HG03139 (cell line): ENCODE measurements at regions not wholly inside any gene's neighbourhood (a gene's known extent, or its start where the extent isn't known, plus 50 kb on each side); places are given as distances from the start of the nearest gene placed in this dataset.

Experiments used
- ATAC-seq: cut with Tn5 transposase; IDR thresholded peaks from one replicate; pipeline ENCODE4 v1.9.1; 2021; ENCODE audit not compliant: unreplicated experiment

GRCh38 chr12:45622210-45622937 lies 107.1 kb upstream of the ARID2 start:
- ATAC-seq = no peak

- no peak for ATAC-seq
Measured at GRCh38 chr12:45623221-45623620, 106.3 kb upstream of the ARID2 start.

GRCh38 chr12:45623940-45624339 lies 105.6 kb upstream of the ARID2 start:
- no peak for ATAC-seq

- ATAC-seq = no peak
Measured at GRCh38 chr12:45626965-45627364, 102.5 kb upstream of the ARID2 start.

- ATAC-seq = no peak
Measured at GRCh38 chr12:45627407-45628069, 102.0 kb upstream of the ARID2 start.

- no peak for ATAC-seq
Measured at GRCh38 chr12:45629292-45629691, 100.2 kb upstream of the ARID2 start.

- ATAC-seq = no peak
Measured at GRCh38 chr12:45633733-45634132, 95.8 kb upstream of the ARID2 start.

GRCh38 chr12:45634273-45634917 lies 95.1 kb upstream of the ARID2 start:
- ATAC-seq = no peak

GRCh38 chr12:45637242-45637641 lies 92.3 kb upstream of the ARID2 start:
- ATAC-seq = no peak

GRCh38 chr12:45637706-45638105 lies 91.8 kb upstream of the ARID2 start:
- no peak for ATAC-seq

GRCh38 chr12:45638386-45638785 lies 91.1 kb upstream of the ARID2 start:
- no peak for ATAC-seq

- no peak for ATAC-seq
Measured at GRCh38 chr12:45644541-45644940, 85.0 kb upstream of the ARID2 start.

- ATAC-seq = no peak
Measured at GRCh38 chr12:45646851-45647581, 82.5 kb upstream of the ARID2 start.

- no peak for ATAC-seq
Measured at GRCh38 chr12:45648070-45648469, 81.4 kb upstream of the ARID2 start.

- ATAC-seq = no peak
Measured at GRCh38 chr12:45651029-45651428, 78.5 kb upstream of the ARID2 start.

- no peak for ATAC-seq
Measured at GRCh38 chr12:45654002-45654665, 75.4 kb upstream of the ARID2 start.

- peak; percentile 96 for ATAC-seq
Measured at GRCh38 chr12:45655186-45655585, 74.3 kb upstream of the ARID2 start.

- ATAC-seq = no peak
Measured at GRCh38 chr12:45655743-45656142, 73.8 kb upstream of the ARID2 start.

- ATAC-seq = no peak
Measured at GRCh38 chr12:45658020-45658419, 71.5 kb upstream of the ARID2 start.

GRCh38 chr12:45660330-45660729 lies 69.2 kb upstream of the ARID2 start:
- no peak for ATAC-seq

- no peak for ATAC-seq
Measured at GRCh38 chr12:45663455-45663854, 66.1 kb upstream of the ARID2 start.
